ENCODE measurements at regions not wholly inside any gene's neighbourhood (a gene's known extent, or its start where the extent isn't known, plus 50 kb on each side); places are given as distances from the start of the nearest gene placed in this dataset.

DNA sequence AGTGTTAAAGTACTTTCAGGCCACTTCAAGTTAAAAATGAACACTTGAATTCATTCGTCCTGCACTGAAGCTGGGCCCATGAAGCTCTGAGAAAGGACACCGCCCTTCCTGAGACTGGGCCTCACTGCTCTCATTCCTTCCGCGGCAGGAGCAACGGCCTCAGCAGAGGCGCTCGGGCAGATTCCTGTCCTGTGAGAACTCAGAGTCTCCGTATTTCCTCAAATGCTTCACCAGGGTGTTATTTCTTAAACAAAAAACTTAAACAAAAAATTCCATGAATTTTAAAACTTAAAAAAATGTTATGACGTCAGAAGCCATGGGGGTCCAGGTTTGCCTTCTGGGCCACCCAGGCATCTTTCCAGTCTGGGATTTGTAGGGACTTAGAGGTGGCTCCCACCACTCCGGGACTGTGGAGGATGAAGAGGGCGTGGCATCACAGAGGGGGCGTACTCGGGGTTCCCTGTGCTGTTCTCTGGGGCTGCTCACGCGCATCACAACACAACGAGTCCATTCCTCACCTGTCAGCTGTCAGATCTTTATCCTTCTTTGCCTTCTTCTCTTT lies 115.9 kb upstream of the ASB18 start:
- TF ChIP-seq, protein P1, sequence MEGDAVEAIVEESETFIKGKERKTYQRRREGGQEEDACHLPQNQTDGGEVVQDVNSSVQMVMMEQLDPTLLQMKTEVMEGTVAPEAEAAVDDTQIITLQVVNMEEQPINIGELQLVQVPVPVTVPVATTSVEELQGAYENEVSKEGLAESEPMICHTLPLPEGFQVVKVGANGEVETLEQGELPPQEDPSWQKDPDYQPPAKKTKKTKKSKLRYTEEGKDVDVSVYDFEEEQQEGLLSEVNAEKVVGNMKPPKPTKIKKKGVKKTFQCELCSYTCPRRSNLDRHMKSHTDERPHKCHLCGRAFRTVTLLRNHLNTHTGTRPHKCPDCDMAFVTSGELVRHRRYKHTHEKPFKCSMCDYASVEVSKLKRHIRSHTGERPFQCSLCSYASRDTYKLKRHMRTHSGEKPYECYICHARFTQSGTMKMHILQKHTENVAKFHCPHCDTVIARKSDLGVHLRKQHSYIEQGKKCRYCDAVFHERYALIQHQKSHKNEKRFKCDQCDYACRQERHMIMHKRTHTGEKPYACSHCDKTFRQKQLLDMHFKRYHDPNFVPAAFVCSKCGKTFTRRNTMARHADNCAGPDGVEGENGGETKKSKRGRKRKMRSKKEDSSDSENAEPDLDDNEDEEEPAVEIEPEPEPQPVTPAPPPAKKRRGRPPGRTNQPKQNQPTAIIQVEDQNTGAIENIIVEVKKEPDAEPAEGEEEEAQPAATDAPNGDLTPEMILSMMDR (IDR thresholded peaks at IDR 0.05; ENCODE audit: poor library complexity), result no peak
- TF ChIP-seq EZH2 (IDR thresholded peaks at IDR 0.05; ENCODE audit: borderline replicate concordance), result no peak
- TF ChIP-seq EZH2phosphoT487 (IDR thresholded peaks at IDR 0.05; ENCODE audit: low read depth, severe bottlenecking, unreplicated experiment), result no peak

Measured in hepatocyte (in vitro differentiated cells).